ENCODE measurements at regions not wholly inside any gene's neighbourhood (a gene's known extent, or its start where the extent isn't known, plus 50 kb on each side); places are given as distances from the start of the nearest gene placed in this dataset.
"Not testable (repeated sequence)": the region's sequence is repeated elsewhere in the genome, so short reads cannot be mapped to it uniquely, and the experiment has no call there.

DNA sequence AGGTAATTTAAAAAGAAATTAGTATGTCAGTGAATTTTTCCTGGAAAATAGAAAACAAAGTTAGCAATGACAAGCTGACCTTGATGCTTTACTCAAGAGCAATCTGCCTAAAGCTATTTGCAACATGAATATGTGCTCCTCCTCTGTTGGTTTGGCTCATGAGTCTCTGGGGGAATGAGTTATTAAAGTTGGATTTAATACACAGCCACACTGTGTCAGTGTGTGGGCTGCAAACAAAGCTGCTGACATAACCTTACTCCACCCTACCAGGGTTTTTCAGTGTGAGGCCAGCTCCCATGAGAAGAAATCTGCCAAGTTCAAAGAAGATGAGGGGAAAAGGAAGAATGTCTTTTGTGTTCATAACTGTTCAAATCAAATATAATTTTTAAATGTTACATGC, 280.5 kb downstream of the TLL1 start:
- no peaks in the 10 kb centered on the region for H3K4me1 ChIP-seq
- peak; percentile 16 to 40 for DNase-seq
- H3K36me3 ChIP-seq: no peaks in the 10 kb centered on the region
- no peaks in the 10 kb centered on the region for H3K27me3 ChIP-seq
- H3K9me3 ChIP-seq (replicated peaks): no peaks in the 10 kb centered on the region
- no peak overlapping the region for H3K27ac ChIP-seq
- H3K4me3 ChIP-seq: no peak overlapping the region

DNA sequence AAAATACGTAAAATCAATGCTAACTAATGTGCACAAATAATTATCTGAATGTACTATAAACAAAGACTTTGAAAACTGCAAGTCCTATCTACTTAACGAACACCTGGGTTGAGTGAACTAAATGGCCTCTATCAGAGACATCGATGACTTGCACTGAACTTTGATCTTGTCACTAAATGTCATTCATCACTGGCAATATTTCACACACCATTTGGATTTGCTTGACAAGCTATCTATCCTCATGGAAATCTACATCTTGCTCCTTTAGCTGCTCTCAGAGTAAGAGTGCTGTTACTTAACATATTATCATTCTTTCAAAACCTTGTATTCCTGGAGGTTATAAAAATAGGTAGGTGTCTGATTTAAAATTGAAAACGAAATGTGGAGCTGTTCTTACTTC, 289.3 kb downstream of the TLL1 start:
- no peaks in the 10 kb centered on the region for H3K9me3 ChIP-seq (replicated peaks)
- no peaks in the 10 kb centered on the region for H3K4me1 ChIP-seq
- no peak for DNase-seq
- no peaks in the 10 kb centered on the region for H3K36me3 ChIP-seq
- no peaks in the 10 kb centered on the region for H3K27me3 ChIP-seq
- H3K4me3 ChIP-seq: no peak overlapping the region
- H3K27ac ChIP-seq: no peak overlapping the region

DNA sequence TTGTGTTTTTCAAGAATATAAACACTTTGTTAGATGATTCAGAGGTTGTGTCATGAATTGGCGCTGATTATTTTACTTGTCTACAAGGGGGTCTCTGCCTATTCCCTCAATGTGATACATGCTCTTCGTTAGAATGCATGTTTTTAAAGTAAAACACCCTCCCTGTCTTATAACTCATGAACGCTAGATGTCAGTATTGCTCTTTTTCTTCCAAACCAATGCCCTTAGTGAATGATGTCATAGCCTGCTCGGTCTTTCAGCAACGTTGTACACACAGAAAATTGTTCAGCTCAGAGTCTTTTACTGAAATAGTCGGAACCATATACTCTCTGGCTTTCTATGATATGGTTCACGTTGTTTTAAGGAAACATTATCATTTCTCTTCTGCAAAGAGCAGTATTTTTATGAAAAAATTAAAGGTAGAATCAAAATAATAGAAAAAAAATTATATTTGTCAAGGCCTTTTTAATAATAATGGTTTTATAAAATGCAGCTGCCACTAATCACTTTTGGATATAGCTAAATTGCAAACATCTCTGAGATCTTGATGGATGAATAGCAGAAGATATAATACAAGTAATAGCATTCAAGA, 292.9 kb downstream of the TLL1 start:
- peak; percentile 31 to 83 for DNase-seq
- no peaks in the 10 kb centered on the region for H3K27me3 ChIP-seq
- H3K4me1 ChIP-seq: no peaks in the 10 kb centered on the region
- H3K4me3 ChIP-seq: no peak overlapping the region
- no peak overlapping the region for H3K27ac ChIP-seq
- H3K36me3 ChIP-seq: no peaks in the 10 kb centered on the region
- no peaks in the 10 kb centered on the region for H3K9me3 ChIP-seq (replicated peaks)

DNA sequence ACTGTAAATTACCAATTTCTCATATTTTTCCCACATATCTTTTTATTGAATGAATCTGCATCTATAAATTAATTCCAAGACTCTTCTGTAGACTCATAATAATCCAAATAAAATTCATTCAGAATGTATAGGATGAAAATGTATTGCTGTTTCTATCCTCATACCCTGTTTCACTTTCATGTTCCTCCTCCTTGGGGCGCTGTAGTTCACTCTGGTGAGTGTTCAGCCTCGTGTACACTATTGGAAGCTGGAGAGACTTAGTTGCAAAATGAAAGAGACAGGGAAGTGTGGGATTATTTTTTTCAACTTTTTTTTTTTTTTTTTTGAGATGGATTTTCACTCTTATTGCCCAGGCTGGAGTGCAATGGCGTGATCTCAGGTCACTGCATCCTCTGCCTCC, 296.1 kb downstream of the TLL1 start:
- Histone ChIP-seq H3K9me3 (replicated peaks) (no peaks in the 10 kb centered on the region), H3K4me3 (no peak overlapping the region), H3K27ac (no peak overlapping the region), H3K36me3 (no peaks in the 10 kb centered on the region), H3K4me1 (no peaks in the 10 kb centered on the region), H3K27me3 (no peaks in the 10 kb centered on the region)
- DNase-seq: peak; percentile 8 to 33

DNA sequence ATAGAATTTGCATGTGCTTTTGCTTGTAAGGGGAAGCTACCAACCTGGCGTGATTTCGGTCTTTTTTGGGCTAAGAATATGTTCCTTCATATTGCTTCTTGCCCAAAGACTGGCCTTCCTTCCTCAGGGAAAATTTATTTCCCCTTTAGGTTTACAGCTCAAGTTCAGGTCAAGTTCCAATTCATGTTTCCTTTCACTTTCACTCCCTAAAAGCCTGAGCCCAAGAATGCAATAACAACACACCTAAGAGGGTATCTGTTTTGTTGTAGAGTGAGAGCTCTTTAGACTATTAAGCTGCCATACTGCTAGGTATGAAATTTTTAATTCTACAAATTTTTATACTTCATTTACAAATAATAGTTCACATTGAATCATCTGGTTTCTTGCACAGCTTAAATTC, 299.6 kb downstream of the TLL1 start:
- H3K4me1 ChIP-seq: no peaks in the 10 kb centered on the region
- no peak overlapping the region for H3K4me3 ChIP-seq
- no peaks in the 10 kb centered on the region for H3K36me3 ChIP-seq
- DNase-seq: no peak
- no peaks in the 10 kb centered on the region for H3K27me3 ChIP-seq
- H3K9me3 ChIP-seq (replicated peaks): no peaks in the 10 kb centered on the region
- H3K27ac ChIP-seq: no peak overlapping the region

DNA sequence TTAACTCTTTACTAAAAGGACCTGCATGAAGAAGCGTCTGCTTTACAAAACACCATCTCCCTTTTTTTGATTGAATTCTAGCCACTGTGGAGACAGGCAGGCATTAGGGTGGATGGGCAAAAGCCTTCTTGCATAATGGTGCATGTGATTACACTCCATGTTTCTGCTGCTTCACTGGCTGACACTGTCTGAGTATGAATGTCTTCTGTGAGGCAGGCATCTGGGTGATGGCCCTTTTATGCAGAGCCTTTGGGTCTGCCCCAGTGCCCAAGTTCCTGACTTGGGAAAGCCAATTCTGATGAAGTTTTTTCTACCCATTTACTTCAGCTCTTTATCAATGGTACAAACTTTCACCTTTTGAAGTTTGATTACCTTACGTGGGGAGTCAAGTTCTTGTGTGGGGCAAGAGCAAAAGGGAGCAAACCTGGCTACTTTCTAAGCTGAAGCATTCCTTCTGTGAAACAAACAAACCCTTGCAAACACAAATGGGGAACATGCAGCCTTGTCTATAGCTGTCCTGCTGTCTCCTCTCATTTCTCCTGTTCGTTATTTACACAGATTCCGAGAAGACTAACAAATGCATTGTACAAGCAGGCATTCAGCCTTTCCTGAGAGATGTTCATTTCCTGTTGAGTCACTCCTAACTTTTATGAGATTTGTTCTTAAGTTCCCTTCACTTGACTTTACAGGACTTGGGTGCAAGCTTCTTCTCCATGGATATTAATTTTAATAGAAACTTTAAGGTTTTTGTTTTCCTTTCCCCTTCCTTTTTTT, 301.9 kb downstream of the TLL1 start:
- H3K9me3 ChIP-seq (replicated peaks): no peaks in the 10 kb centered on the region
- no peak overlapping the region for H3K27ac ChIP-seq
- H3K36me3 ChIP-seq: no peaks in the 10 kb centered on the region
- no peak overlapping the region for H3K4me3 ChIP-seq
- no peaks in the 10 kb centered on the region for H3K27me3 ChIP-seq
- no peaks in the 10 kb centered on the region for H3K4me1 ChIP-seq
- no peak for DNase-seq

DNA sequence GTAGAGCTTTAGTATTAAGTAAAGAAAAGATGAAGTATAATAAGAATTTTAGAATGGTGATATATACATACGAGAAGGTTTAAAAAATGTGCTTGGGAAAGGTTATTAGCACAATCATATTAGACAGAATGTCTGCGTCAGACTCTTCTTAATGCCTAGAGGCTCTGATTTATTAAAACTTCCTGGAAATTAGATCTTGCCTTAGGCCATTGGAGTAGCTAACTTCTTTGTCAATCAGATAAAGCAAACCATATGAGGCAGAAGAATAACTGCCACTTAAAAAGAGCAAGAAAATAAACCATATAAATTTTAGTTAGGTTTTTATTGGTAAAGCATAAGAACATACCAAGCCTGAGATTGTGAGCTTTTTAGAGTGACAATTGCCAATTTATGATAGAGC, 309.1 kb downstream of the TLL1 start:
- Histone ChIP-seq H3K36me3 (no peaks in the 10 kb centered on the region), H3K27me3 (no peaks in the 10 kb centered on the region), H3K4me3 (no peak overlapping the region), H3K4me1 (no peaks in the 10 kb centered on the region), H3K27ac (no peak overlapping the region), H3K9me3 (replicated peaks) (no peaks in the 10 kb centered on the region)
- DNase-seq: no peak

DNA sequence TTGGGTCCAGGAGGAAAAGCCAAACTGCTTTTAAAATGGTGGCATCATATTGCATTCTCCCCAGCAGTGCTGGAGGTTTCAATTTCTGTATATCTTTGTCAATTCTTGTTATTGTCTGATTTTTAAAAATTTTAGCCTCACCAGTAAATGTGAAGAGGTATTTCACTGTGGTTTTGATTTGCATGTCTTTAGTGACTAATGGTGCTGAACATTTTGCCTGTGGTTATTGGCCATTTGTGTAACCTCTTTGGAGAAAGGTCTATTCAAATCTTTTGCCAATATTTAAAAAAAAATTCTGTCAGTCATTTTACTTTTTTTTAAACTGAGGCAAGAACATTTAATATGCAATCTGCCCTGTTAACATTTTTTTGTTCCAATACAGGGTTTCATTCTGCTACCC, 322.1 kb downstream of the TLL1 start:
- Histone ChIP-seq H3K36me3 (no peaks in the 10 kb centered on the region), H3K27ac (no peak overlapping the region), H3K4me1 (no peaks in the 10 kb centered on the region), H3K27me3 (no peaks in the 10 kb centered on the region), H3K4me3 (no peak overlapping the region), H3K9me3 (replicated peaks) (no peaks in the 10 kb centered on the region)
- no peak for DNase-seq

DNA sequence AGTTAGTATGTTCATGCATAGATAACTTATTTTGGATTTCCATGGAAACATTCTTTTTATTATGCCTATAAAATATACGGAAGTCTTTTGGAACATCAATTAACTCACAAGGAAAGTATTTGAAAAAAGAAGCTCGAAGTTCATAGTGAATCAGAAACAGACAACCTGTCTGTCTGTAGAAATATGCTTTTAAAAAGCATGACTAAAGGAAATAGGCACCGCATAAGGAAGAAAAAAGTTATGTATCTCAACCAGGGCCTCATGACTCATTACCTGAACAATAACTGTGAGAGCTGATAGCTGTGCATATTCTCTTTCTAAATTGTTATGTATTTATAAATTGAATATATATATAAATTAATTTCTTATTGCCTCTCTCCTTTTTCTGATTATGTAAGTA, 324.1 kb downstream of the TLL1 start:
- Histone ChIP-seq H3K4me1 (no peaks in the 10 kb centered on the region), H3K36me3 (no peaks in the 10 kb centered on the region), H3K4me3 (no peak overlapping the region), H3K9me3 (replicated peaks) (no peaks in the 10 kb centered on the region), H3K27ac (no peak overlapping the region), H3K27me3 (no peaks in the 10 kb centered on the region)
- no peak for DNase-seq

DNA sequence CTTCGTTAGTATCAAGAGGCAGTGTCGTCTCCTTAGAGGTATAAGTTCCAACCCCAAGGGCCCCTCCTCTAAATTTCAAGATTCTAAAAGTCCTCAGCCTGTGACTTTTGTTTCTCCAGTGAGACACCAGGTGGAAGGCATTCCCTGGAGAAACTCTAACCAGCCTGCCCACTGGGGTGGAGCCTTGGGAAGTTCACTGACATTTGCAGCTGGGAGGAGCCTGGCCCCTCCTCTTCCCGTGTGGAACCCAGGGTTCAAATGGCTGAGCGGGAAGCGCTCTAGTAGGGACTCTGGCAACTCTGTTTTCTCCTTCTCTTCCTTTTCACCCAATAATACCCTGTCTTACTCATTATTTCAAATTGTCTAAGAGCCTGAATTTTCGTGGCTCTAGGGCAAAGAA, 325.0 kb downstream of the TLL1 start:
- no peaks in the 10 kb centered on the region for H3K9me3 ChIP-seq (replicated peaks)
- H3K36me3 ChIP-seq: no peaks in the 10 kb centered on the region
- DNase-seq: peak; percentile 6 to 15
- H3K27me3 ChIP-seq: no peaks in the 10 kb centered on the region
- no peak overlapping the region for H3K27ac ChIP-seq
- H3K4me3 ChIP-seq: peak overlapping the region; percentile 28
- H3K4me1 ChIP-seq: no peaks in the 10 kb centered on the region

DNA sequence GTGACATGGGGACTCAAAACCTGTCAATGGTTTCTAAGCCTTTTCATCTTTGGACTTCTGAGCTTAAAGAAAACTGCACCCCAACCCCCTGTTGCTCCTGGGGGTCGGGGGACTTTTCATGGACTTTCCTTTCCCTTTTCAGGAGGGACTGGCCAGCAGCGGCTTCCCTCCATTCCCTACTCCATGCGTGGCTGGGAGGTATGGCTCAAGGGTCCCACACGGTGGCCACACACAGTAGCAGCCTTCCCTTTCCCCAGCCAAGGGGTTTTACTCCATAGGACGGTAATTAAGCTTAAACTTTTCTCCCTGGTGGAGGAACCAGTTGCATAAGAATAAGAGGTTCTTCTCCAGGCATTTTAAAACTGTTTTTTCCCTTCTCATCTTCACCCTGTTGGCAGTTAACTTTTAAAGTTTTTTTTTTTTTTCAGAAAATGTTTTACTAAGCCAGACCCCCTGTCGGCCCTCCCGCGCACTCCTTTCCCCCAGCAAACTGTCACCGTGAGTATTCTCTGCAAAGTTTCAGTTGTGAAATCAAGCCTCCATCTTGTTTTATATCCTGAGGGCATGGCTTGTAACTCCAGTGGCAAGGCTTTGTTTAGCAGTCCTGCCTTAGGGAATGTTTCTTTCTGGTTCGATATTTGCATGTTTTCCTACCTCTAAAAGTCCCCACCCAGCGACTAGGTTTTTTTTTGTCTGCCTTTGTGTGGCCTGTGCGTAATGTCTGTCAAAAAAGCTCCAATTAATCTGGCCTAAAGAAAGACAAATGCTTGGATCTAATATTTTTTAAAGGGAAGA, 325.7 kb downstream of the TLL1 start:
- H3K36me3 ChIP-seq: no peaks in the 10 kb centered on the region
- H3K9me3 ChIP-seq (replicated peaks): no peaks in the 10 kb centered on the region
- peak overlapping the region; percentile 28 for H3K4me3 ChIP-seq
- H3K27ac ChIP-seq: no peak overlapping the region
- DNase-seq: peak; percentile 3 to 9
- no peaks in the 10 kb centered on the region for H3K27me3 ChIP-seq
- no peaks in the 10 kb centered on the region for H3K4me1 ChIP-seq

DNA sequence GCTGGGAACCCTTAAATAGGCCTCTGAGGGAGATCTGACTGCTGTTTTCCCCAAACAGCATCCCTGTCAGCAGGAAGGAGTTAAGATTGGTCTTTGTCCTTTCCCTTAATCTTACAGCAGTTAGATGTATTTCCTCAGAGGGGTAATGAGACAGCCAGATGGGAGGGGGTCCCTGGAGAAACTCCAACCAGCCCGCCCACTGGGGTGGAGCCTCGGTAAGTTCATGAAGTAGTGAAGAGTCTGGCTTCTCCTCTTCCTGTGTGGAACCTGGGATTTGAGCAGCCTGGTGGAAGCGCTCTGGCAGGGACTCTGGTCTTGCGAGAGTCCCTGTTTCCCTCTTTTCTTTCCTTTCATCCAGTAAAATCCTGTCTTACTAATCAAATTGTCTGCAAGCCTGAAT, 330.0 kb downstream of the TLL1 start:
- no peaks in the 10 kb centered on the region for H3K9me3 ChIP-seq (replicated peaks)
- H3K27me3 ChIP-seq: no peaks in the 10 kb centered on the region
- no peaks in the 10 kb centered on the region for H3K36me3 ChIP-seq
- H3K4me3 ChIP-seq: no peak overlapping the region
- H3K4me1 ChIP-seq: no peaks in the 10 kb centered on the region
- no peak overlapping the region for H3K27ac ChIP-seq
- DNase-seq: no peak

DNA sequence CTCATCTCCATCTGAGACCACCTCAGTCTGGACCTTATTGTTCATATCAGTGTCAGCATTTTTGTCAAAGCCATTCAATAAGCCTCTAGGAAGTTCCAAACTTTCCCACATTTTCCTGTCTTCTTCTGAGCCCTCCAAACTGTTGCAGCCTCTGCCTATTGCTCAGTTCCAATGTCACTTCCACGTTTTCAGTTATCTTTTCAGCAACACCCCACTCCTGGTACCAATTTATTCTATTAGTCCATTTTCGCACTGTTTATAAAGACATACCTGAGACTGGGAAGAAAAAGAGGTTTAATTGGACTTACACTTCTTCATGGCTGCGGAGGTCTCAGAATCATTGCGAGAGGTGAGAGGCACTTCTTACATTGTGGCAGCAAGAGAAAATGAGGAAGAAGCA, 339.3 kb downstream of the TLL1 start:
- not testable (repeated sequence) for H3K9me3 ChIP-seq (replicated peaks); H3K27ac ChIP-seq; DNase-seq; H3K36me3 ChIP-seq; H3K4me3 ChIP-seq; H3K4me1 ChIP-seq; H3K27me3 ChIP-seq

DNA sequence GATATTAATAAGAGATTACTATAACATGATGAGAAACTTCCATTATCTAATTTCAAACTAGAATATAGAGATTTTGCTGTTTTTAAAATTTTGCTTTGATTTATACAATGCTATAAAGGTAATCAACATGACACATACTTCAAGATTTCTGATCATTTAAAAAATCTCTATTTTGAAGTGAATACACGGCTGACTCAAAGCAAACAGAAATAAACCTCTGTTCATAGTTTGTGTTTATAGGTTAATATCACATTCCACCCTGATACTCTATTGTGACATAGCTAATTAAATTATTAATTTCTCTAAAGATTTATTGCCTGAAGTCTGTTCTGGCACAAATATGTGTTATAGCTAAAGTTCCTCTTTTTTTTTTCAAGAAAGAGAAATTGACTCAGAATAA, 349.2 kb downstream of the TLL1 start:
- H3K4me3 ChIP-seq: no peak overlapping the region
- no peaks in the 10 kb centered on the region for H3K4me1 ChIP-seq
- no peaks in the 10 kb centered on the region for H3K27me3 ChIP-seq
- DNase-seq: no peak
- H3K9me3 ChIP-seq (replicated peaks): no peaks in the 10 kb centered on the region
- H3K36me3 ChIP-seq: no peaks in the 10 kb centered on the region
- no peak overlapping the region for H3K27ac ChIP-seq

DNA sequence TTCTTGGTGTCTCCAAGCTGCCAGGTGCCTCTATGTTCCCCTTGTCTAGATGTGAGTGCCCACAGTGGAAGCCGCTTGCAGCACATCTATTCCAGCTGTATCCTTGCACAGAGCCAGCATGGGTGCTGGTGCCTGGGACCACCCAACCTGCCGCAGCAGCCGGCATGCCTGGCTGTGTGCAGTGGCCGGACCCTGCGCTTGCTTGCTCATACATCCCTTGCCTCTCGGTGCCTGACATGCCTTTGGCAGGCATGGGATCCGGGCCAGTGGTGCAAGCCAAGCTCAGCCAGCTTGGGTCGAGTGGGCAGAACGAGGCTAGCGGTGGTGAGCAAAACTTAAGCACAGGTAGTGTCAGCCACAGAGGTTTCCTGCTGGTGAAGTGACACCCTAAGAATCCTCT, 355.1 kb downstream of the TLL1 start:
- DNase-seq: no peak
- Histone ChIP-seq H3K27ac (no peak overlapping the region), H3K36me3 (no peaks in the 10 kb centered on the region), H3K4me1 (no peaks in the 10 kb centered on the region), H3K27me3 (no peaks in the 10 kb centered on the region), H3K4me3 (no peak overlapping the region), H3K9me3 (replicated peaks) (no peaks in the 10 kb centered on the region)

All from SJCRH30 (cell line).